ENCODE measurements at regions not wholly inside any gene's neighbourhood (a gene's known extent, or its start where the extent isn't known, plus 50 kb on each side); places are given as distances from the start of the nearest gene placed in this dataset.

DNA sequence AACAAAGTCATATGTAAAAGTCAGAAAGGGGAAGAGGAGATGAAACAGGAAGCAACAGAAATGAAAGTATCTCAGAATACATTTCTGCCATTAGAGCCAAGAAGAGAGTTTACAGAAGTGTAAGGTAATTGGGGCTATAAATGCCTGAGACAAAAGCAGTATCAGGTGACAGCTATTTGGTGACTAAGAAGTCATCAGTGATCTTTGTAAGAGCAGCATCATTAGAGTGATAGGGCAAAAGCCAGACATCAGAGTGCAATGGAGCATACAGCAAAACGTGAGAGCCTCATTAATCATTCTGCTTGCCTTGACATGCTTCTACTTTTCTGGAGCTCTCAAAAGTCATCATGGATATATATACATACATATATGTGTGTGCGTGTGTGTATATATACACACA, 804.7 kb upstream of the PIK3C3 start:
- Histone ChIP-seq H3K36me3 (no peaks in the 10 kb centered on the region), H3K4me2 (no peak overlapping the region), H3K9me3 (ENCODE audit: low read depth) (no peaks in the 10 kb centered on the region), H3K27me3 (no peaks in the 10 kb centered on the region), H3F3A (ENCODE audit: low read depth) (peaks cover 20% of the 10 kb centered on the region), H3K9ac (no peak overlapping the region), H3K27ac (no peak overlapping the region), H4K20me1 (ENCODE audit: low read depth) (no peaks in the 10 kb centered on the region), H3K79me2 (ENCODE audit: low read depth) (no peaks in the 10 kb centered on the region), H2AFZ (replicated peaks) (no peak overlapping the region), H3K4me3 (no peak overlapping the region), H3K4me1 (peaks cover 39% of the 10 kb centered on the region)
- Mint-ChIP-seq H3K36me3 (no peaks in the 10 kb centered on the region), H3K9me3 (no peaks in the 10 kb centered on the region), H3K27me3 (ENCODE audit: insufficient read depth, low read depth) (no peaks in the 10 kb centered on the region), H3K4me1 (peaks cover 19% of the 10 kb centered on the region), H3K27ac (no peak overlapping the region), H3K4me3 (no peak overlapping the region)
- TF ChIP-seq EZH2 (IDR thresholded peaks at IDR 0.05), result no peak
- no peak for TF ChIP-seq EZH2phosphoT487 (IDR thresholded peaks at IDR 0.05)
- TF ChIP-seq, protein P1, sequence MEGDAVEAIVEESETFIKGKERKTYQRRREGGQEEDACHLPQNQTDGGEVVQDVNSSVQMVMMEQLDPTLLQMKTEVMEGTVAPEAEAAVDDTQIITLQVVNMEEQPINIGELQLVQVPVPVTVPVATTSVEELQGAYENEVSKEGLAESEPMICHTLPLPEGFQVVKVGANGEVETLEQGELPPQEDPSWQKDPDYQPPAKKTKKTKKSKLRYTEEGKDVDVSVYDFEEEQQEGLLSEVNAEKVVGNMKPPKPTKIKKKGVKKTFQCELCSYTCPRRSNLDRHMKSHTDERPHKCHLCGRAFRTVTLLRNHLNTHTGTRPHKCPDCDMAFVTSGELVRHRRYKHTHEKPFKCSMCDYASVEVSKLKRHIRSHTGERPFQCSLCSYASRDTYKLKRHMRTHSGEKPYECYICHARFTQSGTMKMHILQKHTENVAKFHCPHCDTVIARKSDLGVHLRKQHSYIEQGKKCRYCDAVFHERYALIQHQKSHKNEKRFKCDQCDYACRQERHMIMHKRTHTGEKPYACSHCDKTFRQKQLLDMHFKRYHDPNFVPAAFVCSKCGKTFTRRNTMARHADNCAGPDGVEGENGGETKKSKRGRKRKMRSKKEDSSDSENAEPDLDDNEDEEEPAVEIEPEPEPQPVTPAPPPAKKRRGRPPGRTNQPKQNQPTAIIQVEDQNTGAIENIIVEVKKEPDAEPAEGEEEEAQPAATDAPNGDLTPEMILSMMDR (IDR thresholded peaks at IDR 0.05), result no peak
- no peak for DNase-seq (ENCODE audit: low spot score)

DNA sequence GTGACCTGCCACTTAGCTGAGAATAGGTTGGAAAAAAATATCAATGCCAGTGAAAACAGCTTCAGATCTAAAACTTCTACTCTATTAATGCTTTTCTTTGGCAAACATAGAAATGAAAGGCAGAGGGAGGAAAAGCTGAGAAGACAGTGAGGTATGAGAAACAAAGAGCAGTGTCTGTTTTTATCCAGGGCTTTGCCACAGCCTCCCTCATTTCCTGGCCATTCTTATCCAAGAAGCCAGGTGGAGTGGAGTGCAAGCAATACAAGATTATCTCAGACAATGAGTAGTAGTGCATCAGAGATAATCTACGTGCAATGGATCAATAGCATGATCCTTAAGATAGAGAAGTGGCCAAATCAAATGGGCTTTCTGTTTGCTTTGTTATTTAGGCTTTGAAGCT, 808.7 kb upstream of the PIK3C3 start:
- no peaks in the 10 kb centered on the region for H3K9me3 Mint-ChIP-seq
- H3K27me3 Mint-ChIP-seq (ENCODE audit: insufficient read depth, low read depth), result no peaks in the 10 kb centered on the region
- H3F3A ChIP-seq (ENCODE audit: low read depth), result peaks cover 7% of the 10 kb centered on the region
- peak; percentile 48 for DNase-seq (ENCODE audit: low spot score)
- H3K9me3 ChIP-seq (ENCODE audit: low read depth), result no peaks in the 10 kb centered on the region
- H3K4me1 Mint-ChIP-seq, result peaks cover 16% of the 10 kb centered on the region
- no peaks in the 10 kb centered on the region for H4K20me1 ChIP-seq (ENCODE audit: low read depth)
- H3K9ac ChIP-seq, result no peak overlapping the region
- no peak overlapping the region for H2AFZ ChIP-seq (replicated peaks)
- no peak overlapping the region for H3K4me3 Mint-ChIP-seq
- H3K79me2 ChIP-seq (ENCODE audit: low read depth), result no peaks in the 10 kb centered on the region
- no peak overlapping the region for H3K27ac Mint-ChIP-seq
- peak overlapping the region; percentile 46 for H3K4me2 ChIP-seq
- H3K36me3 Mint-ChIP-seq, result no peaks in the 10 kb centered on the region
- no peak overlapping the region for H3K4me3 ChIP-seq
- H3K4me1 ChIP-seq, result peaks cover 28% of the 10 kb centered on the region
- TF ChIP-seq, protein P1 (IDR thresholded peaks at IDR 0.05), result peak; percentile 4
- no peak for TF ChIP-seq EZH2 (IDR thresholded peaks at IDR 0.05)
- H3K27ac ChIP-seq, result no peak overlapping the region
- H3K36me3 ChIP-seq, result no peaks in the 10 kb centered on the region
- H3K27me3 ChIP-seq, result no peaks in the 10 kb centered on the region

DNA sequence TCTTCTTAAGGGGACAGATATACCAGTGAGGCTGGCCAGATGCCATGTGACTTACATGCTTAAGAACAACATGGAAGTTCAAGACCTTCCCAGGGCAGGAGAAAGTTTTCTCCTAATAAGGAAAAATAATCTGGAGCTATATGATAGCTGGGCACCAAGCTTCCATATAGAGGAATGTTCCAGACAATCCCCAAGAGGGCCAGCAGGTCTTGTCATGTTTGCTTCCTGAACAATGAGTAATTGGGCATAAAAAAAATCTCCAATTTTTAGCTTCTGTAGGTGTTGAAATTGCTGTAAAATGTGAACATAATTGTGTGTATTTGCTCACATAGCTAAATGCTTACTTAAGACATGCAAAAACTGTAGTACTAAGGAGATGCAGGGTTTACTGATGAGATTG, 809.5 kb upstream of the PIK3C3 start:
- Histone ChIP-seq H3K27me3 (no peaks in the 10 kb centered on the region), H3K4me2 (no peak overlapping the region), H3K9ac (no peak overlapping the region), H3K4me3 (no peak overlapping the region), H3K79me2 (ENCODE audit: low read depth) (no peaks in the 10 kb centered on the region), H4K20me1 (ENCODE audit: low read depth) (no peaks in the 10 kb centered on the region), H3K9me3 (ENCODE audit: low read depth) (no peaks in the 10 kb centered on the region), H3K36me3 (no peaks in the 10 kb centered on the region), H3K4me1 (peaks cover 28% of the 10 kb centered on the region), H3F3A (ENCODE audit: low read depth) (peaks cover 7% of the 10 kb centered on the region), H2AFZ (replicated peaks) (no peak overlapping the region), H3K27ac (no peak overlapping the region)
- no peak overlapping the region for H3K27ac Mint-ChIP-seq
- DNase-seq (ENCODE audit: low spot score), result no peak
- no peak overlapping the region for H3K4me3 Mint-ChIP-seq
- no peaks in the 10 kb centered on the region for H3K27me3 Mint-ChIP-seq (ENCODE audit: insufficient read depth, low read depth)
- TF ChIP-seq, protein P1 (IDR thresholded peaks at IDR 0.05), result no peak
- TF ChIP-seq EZH2 (IDR thresholded peaks at IDR 0.05) (no peak), EZH2phosphoT487 (IDR thresholded peaks at IDR 0.05) (no peak)
- H3K36me3 Mint-ChIP-seq, result no peaks in the 10 kb centered on the region
- H3K4me1 Mint-ChIP-seq, result peaks cover 16% of the 10 kb centered on the region
- no peaks in the 10 kb centered on the region for H3K9me3 Mint-ChIP-seq

DNA sequence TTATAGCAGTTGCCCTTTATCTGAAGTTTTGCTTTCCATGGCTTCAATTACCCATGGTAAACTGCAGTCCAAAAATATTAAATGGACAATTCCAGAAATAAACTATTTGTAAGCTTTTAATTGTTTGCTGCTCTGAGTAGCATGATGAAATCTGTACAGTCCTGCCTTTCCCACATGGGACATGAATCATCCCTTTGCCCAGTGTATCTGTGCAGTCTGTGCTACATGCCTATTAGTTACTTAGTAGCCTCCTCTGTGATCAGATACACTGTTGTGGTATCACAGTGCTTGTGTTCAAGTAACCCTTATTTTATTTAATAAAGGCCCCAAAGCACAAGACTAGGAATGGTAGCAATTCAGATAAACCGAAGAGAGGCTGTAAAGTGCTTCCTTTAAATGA, 810.6 kb upstream of the PIK3C3 start:
- no peaks in the 10 kb centered on the region for H3K36me3 ChIP-seq
- H3K27ac ChIP-seq, result no peak overlapping the region
- H3K4me3 Mint-ChIP-seq, result no peak overlapping the region
- H4K20me1 ChIP-seq (ENCODE audit: low read depth), result no peaks in the 10 kb centered on the region
- no peak for DNase-seq (ENCODE audit: low spot score)
- H3K36me3 Mint-ChIP-seq, result no peaks in the 10 kb centered on the region
- H3K9ac ChIP-seq, result no peak overlapping the region
- no peaks in the 10 kb centered on the region for H3K79me2 ChIP-seq (ENCODE audit: low read depth)
- H3K27me3 ChIP-seq, result no peaks in the 10 kb centered on the region
- no peak overlapping the region for H2AFZ ChIP-seq (replicated peaks)
- no peak overlapping the region for H3K27ac Mint-ChIP-seq
- H3K4me2 ChIP-seq, result no peak overlapping the region
- H3K9me3 Mint-ChIP-seq, result no peaks in the 10 kb centered on the region
- no peaks in the 10 kb centered on the region for H3K9me3 ChIP-seq (ENCODE audit: low read depth)
- H3K4me1 ChIP-seq, result peaks cover 25% of the 10 kb centered on the region
- peaks cover 16% of the 10 kb centered on the region for H3K4me1 Mint-ChIP-seq
- TF ChIP-seq, protein P1 (IDR thresholded peaks at IDR 0.05), result no peak
- TF ChIP-seq EZH2phosphoT487 (IDR thresholded peaks at IDR 0.05) (no peak), EZH2 (IDR thresholded peaks at IDR 0.05) (no peak)
- H3K4me3 ChIP-seq, result no peak overlapping the region
- peaks cover 7% of the 10 kb centered on the region for H3F3A ChIP-seq (ENCODE audit: low read depth)
- no peaks in the 10 kb centered on the region for H3K27me3 Mint-ChIP-seq (ENCODE audit: insufficient read depth, low read depth)
